HUES48 (cell line): ENCODE measurements at regions not wholly inside any gene's neighbourhood (a gene's known extent, or its start where the extent isn't known, plus 50 kb on each side); places are given as distances from the start of the nearest gene placed in this dataset.

Experiments used
- H3K27ac ChIP-seq: one replicate; pipeline ENCODE4 v1.7.0; 2013; ENCODE audit warnings: low read depth, low read length, inconsistent platforms
- H3K27me3 ChIP-seq: 2 replicates; pipeline ENCODE4 v1.6.1; 2013; ENCODE audit warnings: mild to moderate bottlenecking, low read length; ENCODE audit not compliant: control insufficient read depth, insufficient read depth
- H3K36me3 ChIP-seq: 2 replicates; pipeline ENCODE4 v1.6.1; 2013; ENCODE audit warnings: low read length; ENCODE audit not compliant: control insufficient read depth, insufficient read depth
- H3K4me1 ChIP-seq: 2 replicates; pipeline ENCODE4 v1.6.1; 2013; ENCODE audit warnings: mild to moderate bottlenecking, low read length; ENCODE audit not compliant: control insufficient read depth, insufficient read depth
- H3K4me3 ChIP-seq: 2 replicates; pipeline ENCODE4 v1.5.1; 2013; ENCODE audit warnings: mild to moderate bottlenecking, low read depth, low read length
- H3K9ac ChIP-seq: 2 replicates; pipeline ENCODE4 v1.6.1; 2013; ENCODE audit warnings: mild to moderate bottlenecking, low read depth, low read length, moderate library complexity
- H3K9me3 ChIP-seq: 2 replicates; pipeline ENCODE4 v1.6.1; 2013; ENCODE audit warnings: low read length; ENCODE audit not compliant: control insufficient read depth, insufficient read depth

GRCh38 chr12:115835445-115835844 lies 442.0 kb downstream of the MED13L start:
- Histone ChIP-seq H3K36me3 (no peaks in the 10 kb centered on the region), H3K4me3 (no peak overlapping the region), H3K27ac (no peak overlapping the region), H3K9me3 (no peaks in the 10 kb centered on the region), H3K9ac (no peak overlapping the region), H3K27me3 (no peaks in the 10 kb centered on the region), H3K4me1 (no peaks in the 10 kb centered on the region)

- Histone ChIP-seq H3K27me3 (no peaks in the 10 kb centered on the region), H3K9ac (no peak overlapping the region), H3K4me1 (no peaks in the 10 kb centered on the region), H3K9me3 (no peaks in the 10 kb centered on the region), H3K36me3 (no peaks in the 10 kb centered on the region), H3K27ac (no peak overlapping the region), H3K4me3 (no peak overlapping the region)
Observed at GRCh38 chr12:115833704-115834103, 443.8 kb downstream of the MED13L start.

GRCh38 chr12:115830633-115831032 lies 446.9 kb downstream of the MED13L start:
- no peaks in the 10 kb centered on the region for H3K36me3 ChIP-seq
- H3K27ac ChIP-seq, result no peak overlapping the region
- no peak overlapping the region for H3K9ac ChIP-seq
- H3K4me3 ChIP-seq, result no peak overlapping the region
- H3K9me3 ChIP-seq, result no peaks in the 10 kb centered on the region
- no peaks in the 10 kb centered on the region for H3K27me3 ChIP-seq
- H3K4me1 ChIP-seq, result no peaks in the 10 kb centered on the region

GRCh38 chr12:115830070-115830469 lies 447.4 kb downstream of the MED13L start:
- Histone ChIP-seq H3K27me3 (no peaks in the 10 kb centered on the region), H3K36me3 (no peaks in the 10 kb centered on the region), H3K9me3 (no peaks in the 10 kb centered on the region), H3K9ac (no peak overlapping the region), H3K4me1 (no peaks in the 10 kb centered on the region), H3K4me3 (no peak overlapping the region), H3K27ac (no peak overlapping the region)

GRCh38 chr12:115828168-115828567 lies 449.3 kb downstream of the MED13L start:
- H3K27me3 ChIP-seq, result no peaks in the 10 kb centered on the region
- no peak overlapping the region for H3K9ac ChIP-seq
- H3K36me3 ChIP-seq, result no peaks in the 10 kb centered on the region
- no peak overlapping the region for H3K27ac ChIP-seq
- H3K4me1 ChIP-seq, result no peaks in the 10 kb centered on the region
- H3K4me3 ChIP-seq, result no peak overlapping the region
- H3K9me3 ChIP-seq, result no peaks in the 10 kb centered on the region

- Histone ChIP-seq H3K27ac (no peak overlapping the region), H3K27me3 (no peaks in the 10 kb centered on the region), H3K4me3 (no peak overlapping the region), H3K36me3 (no peaks in the 10 kb centered on the region), H3K4me1 (no peaks in the 10 kb centered on the region), H3K9ac (no peak overlapping the region), H3K9me3 (no peaks in the 10 kb centered on the region)
Observed at GRCh38 chr12:115824936-115825602, 452.4 kb downstream of the MED13L start.

- no peaks in the 10 kb centered on the region for H3K36me3 ChIP-seq
- H3K4me3 ChIP-seq, result no peak overlapping the region
- H3K27ac ChIP-seq, result no peak overlapping the region
- H3K4me1 ChIP-seq, result no peaks in the 10 kb centered on the region
- H3K9ac ChIP-seq, result no peak overlapping the region
- no peaks in the 10 kb centered on the region for H3K27me3 ChIP-seq
- no peaks in the 10 kb centered on the region for H3K9me3 ChIP-seq
Observed at GRCh38 chr12:115823635-115824034, 453.9 kb downstream of the MED13L start.

- H3K36me3 ChIP-seq, result no peaks in the 10 kb centered on the region
- H3K27ac ChIP-seq, result no peak overlapping the region
- H3K9ac ChIP-seq, result no peak overlapping the region
- H3K4me1 ChIP-seq, result no peaks in the 10 kb centered on the region
- H3K9me3 ChIP-seq, result no peaks in the 10 kb centered on the region
- H3K4me3 ChIP-seq, result no peak overlapping the region
- no peaks in the 10 kb centered on the region for H3K27me3 ChIP-seq
Observed at GRCh38 chr12:115820656-115821055, 456.8 kb downstream of the MED13L start.

- Histone ChIP-seq H3K27me3 (no peaks in the 10 kb centered on the region), H3K4me3 (no peak overlapping the region), H3K36me3 (no peaks in the 10 kb centered on the region), H3K9me3 (no peaks in the 10 kb centered on the region), H3K9ac (no peak overlapping the region), H3K4me1 (no peaks in the 10 kb centered on the region), H3K27ac (no peak overlapping the region)
Observed at GRCh38 chr12:115818973-115819372, 458.5 kb downstream of the MED13L start.

GRCh38 chr12:115817389-115817788 lies 460.1 kb downstream of the MED13L start:
- no peak overlapping the region for H3K4me3 ChIP-seq
- H3K27me3 ChIP-seq, result no peaks in the 10 kb centered on the region
- H3K36me3 ChIP-seq, result no peaks in the 10 kb centered on the region
- H3K9ac ChIP-seq, result no peak overlapping the region
- H3K4me1 ChIP-seq, result no peaks in the 10 kb centered on the region
- H3K9me3 ChIP-seq, result no peaks in the 10 kb centered on the region
- no peak overlapping the region for H3K27ac ChIP-seq

- H3K9me3 ChIP-seq, result no peaks in the 10 kb centered on the region
- no peaks in the 10 kb centered on the region for H3K27me3 ChIP-seq
- H3K4me3 ChIP-seq, result no peak overlapping the region
- no peak overlapping the region for H3K9ac ChIP-seq
- no peak overlapping the region for H3K27ac ChIP-seq
- H3K36me3 ChIP-seq, result no peaks in the 10 kb centered on the region
- no peaks in the 10 kb centered on the region for H3K4me1 ChIP-seq
Observed at GRCh38 chr12:115815924-115816323, 461.6 kb downstream of the MED13L start.
